ENCODE measurements at regions not wholly inside any gene's neighbourhood (a gene's known extent, or its start where the extent isn't known, plus 50 kb on each side); places are given as distances from the start of the nearest gene placed in this dataset.

DNA sequence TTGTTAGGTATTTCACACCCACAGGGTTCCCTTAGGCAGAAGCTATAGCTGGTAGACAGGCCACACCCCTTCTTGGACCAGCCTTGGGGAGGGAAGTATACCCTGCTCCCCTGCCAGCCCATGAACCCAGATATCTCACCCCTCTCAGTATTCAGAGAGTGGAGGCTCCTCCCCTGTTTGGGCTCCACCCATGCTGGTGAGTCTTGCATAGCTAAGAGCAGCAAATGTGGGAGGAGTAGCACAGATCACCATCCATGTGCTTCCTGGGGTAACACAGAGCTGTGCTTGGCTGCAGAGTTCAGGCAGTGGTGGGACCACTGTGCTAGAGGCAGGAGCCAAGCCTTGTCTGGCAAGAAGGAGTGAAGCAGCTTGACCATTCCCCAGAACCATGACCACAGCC, 427.2 kb downstream of the ZIC1 start:
- no peaks in the 10 kb centered on the region for H3K9me1 ChIP-seq (ENCODE audit: insufficient read depth, low read length)
- no peak overlapping the region for H4K8ac ChIP-seq (ENCODE audit: low read depth in 2 of 2, low read length in 2 of 2)
- intact Hi-C loops (cut with micrococcal nuclease) (no loop called here), dilution Hi-C loops (cut with HindIII; ENCODE audit: low sequenced_read_pairs, unreplicated experiment) (no loop called here), in situ Hi-C loops (cut with MboI; ENCODE audit: low sequenced_read_pairs) (no loop called here)
- H3K27me3 ChIP-seq (ENCODE audit: control insufficient read depth, insufficient read depth, low read length) = no peaks in the 10 kb centered on the region
- CTCF ChIA-PET = interaction anchor here (3.0 kb wide), 1 partner anchor 241 kb away, joined by 10 read pairs; no protein-coding TSS in a partner anchor
- H3K36me3 ChIP-seq (ENCODE audit: control insufficient read depth, insufficient read depth, low read length) = no peaks in the 10 kb centered on the region
- H2AK5ac ChIP-seq (ENCODE audit: low read depth, low read length) = no peak overlapping the region
- H3K9me3 ChIP-seq (ENCODE audit: control insufficient read depth, insufficient read depth, low read length) = no peaks in the 10 kb centered on the region
- H3K14ac ChIP-seq (replicated peaks; ENCODE audit: low read depth, low read length) = no peak overlapping the region
- POLR2A ChIA-PET (ENCODE audit: unreplicated experiment) = no interaction called here
- no peak overlapping the region for H2BK15ac ChIP-seq (ENCODE audit: low read depth, low read length)
- H2BK5ac ChIP-seq (ENCODE audit: low read depth, low read length, poor library complexity, severe bottlenecking) = no peak overlapping the region
- H3K23ac ChIP-seq (ENCODE audit: low read depth, low read length) = no peak overlapping the region
- no peaks in the 10 kb centered on the region for H3K79me1 ChIP-seq (ENCODE audit: low read depth in 1 of 2, low read length in 2 of 2)
- TF ChIP-seq RCOR1 (IDR thresholded peaks at IDR 0.05; ENCODE audit: insufficient replicate concordance, low read length) (no peak), RFX5 (IDR thresholded peaks at IDR 0.05; ENCODE audit: low read depth, low read length) (no peak), SMC3 (IDR thresholded peaks at IDR 0.05; ENCODE audit: low read depth, low read length) (no peak), CHD1 (IDR thresholded peaks at IDR 0.05; ENCODE audit: low read depth, low read length) (no peak), MAFK (IDR thresholded peaks at IDR 0.05; ENCODE audit: low read depth, low read length) (no peak), CTCF (conservative IDR thresholded peaks at IDR 0.05; ENCODE audit: low read depth, low read length) (no peak), CEBPB (IDR thresholded peaks at IDR 0.05; ENCODE audit: low read depth, low read length) (no peak), MXI1 (IDR thresholded peaks at IDR 0.05; ENCODE audit: borderline replicate concordance, low read depth, low read length) (no peak), RAD21 (IDR thresholded peaks at IDR 0.05; ENCODE audit: low read length) (no peak), NFE2L2 (IDR thresholded peaks at IDR 0.05; ENCODE audit: low read depth, low read length) (no peak), MAZ (IDR thresholded peaks at IDR 0.05; ENCODE audit: borderline replicate concordance, low read depth, low read length) (no peak), BHLHE40 (IDR thresholded peaks at IDR 0.05; ENCODE audit: low read depth, low read length) (no peak)
- TF ChIP-seq, protein P1, sequence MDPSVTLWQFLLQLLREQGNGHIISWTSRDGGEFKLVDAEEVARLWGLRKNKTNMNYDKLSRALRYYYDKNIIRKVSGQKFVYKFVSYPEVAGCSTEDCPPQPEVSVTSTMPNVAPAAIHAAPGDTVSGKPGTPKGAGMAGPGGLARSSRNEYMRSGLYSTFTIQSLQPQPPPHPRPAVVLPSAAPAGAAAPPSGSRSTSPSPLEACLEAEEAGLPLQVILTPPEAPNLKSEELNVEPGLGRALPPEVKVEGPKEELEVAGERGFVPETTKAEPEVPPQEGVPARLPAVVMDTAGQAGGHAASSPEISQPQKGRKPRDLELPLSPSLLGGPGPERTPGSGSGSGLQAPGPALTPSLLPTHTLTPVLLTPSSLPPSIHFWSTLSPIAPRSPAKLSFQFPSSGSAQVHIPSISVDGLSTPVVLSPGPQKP (IDR thresholded peaks at IDR 0.05; ENCODE audit: borderline replicate concordance, low read depth, low read length) = no peak
- TF ChIP-seq, protein P2, sequence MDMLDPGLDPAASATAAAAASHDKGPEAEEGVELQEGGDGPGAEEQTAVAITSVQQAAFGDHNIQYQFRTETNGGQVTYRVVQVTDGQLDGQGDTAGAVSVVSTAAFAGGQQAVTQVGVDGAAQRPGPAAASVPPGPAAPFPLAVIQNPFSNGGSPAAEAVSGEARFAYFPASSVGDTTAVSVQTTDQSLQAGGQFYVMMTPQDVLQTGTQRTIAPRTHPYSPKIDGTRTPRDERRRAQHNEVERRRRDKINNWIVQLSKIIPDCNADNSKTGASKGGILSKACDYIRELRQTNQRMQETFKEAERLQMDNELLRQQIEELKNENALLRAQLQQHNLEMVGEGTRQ (IDR thresholded peaks at IDR 0.05; ENCODE audit: low read depth, low read length) = no peak
- H2AFZ ChIP-seq (replicated peaks; ENCODE audit: low read length, poor library complexity) = no peak overlapping the region
- H2BK20ac ChIP-seq (ENCODE audit: low read depth, low read length) = no peak overlapping the region
- BruUV-seq (replicated peaks) = no TSS peak
- no peak overlapping the region for H2BK120ac ChIP-seq (ENCODE audit: low read depth, low read length)
- H4K20me1 ChIP-seq (ENCODE audit: insufficient read depth, low read length) = no peaks in the 10 kb centered on the region
- H3K4me1 ChIP-seq (ENCODE audit: control insufficient read depth, insufficient read depth, low read length) = no peaks in the 10 kb centered on the region
- no peak overlapping the region for H4K5ac ChIP-seq (ENCODE audit: low read depth, low read length)
- no peak overlapping the region for H3K4ac ChIP-seq (ENCODE audit: low read depth, low read length)
- no peak overlapping the region for H3K56ac ChIP-seq (ENCODE audit: extremely low read depth, insufficient read depth, low read length)
- H3K18ac ChIP-seq (ENCODE audit: low read depth, low read length) = no peak overlapping the region
- DNase-seq (no peak), ATAC-seq (ENCODE audit: low read depth) (no peak)
- no peak overlapping the region for H3K4me3 ChIP-seq (ENCODE audit: insufficient read depth, low read depth, low read length)
- no peak overlapping the region for H4K91ac ChIP-seq (ENCODE audit: insufficient read depth, low read depth, low read length)
- no peak overlapping the region for H3K9ac ChIP-seq (ENCODE audit: low read depth, low read length)
- H2AK9ac ChIP-seq (replicated peaks; ENCODE audit: low read depth, low read length, poor library complexity) = no peak overlapping the region
- no peak overlapping the region for H3K4me2 ChIP-seq (ENCODE audit: low read depth, low read length)
- no peak overlapping the region for H3K27ac ChIP-seq (ENCODE audit: insufficient read depth, low read length)

Measured in IMR-90 (cell line).